Lower lobe of right lung (tissue), 2 donors: ENCODE measurements at regions not wholly inside any gene's neighbourhood (a gene's known extent, or its start where the extent isn't known, plus 50 kb on each side); places are given as distances from the start of the nearest gene placed in this dataset.

Experiments used
- ATAC-seq, 2 donors: fragments of 200-7000 bp; cut with Tn5 transposase; one replicate each; pipeline ENCODE4 v1.9.1; 2020 to 2022; ENCODE audit warnings: mild to moderate bottlenecking in 2 of 2, moderate library complexity in 2 of 2
- DNase-seq: peaks from one replicate; pipeline ENCODE4 v3.0.0-alpha.2; 2020
- H3K27ac ChIP-seq: fragments of 200-600 bp; one replicate; pipeline ENCODE4 v1.8.0; 2022
- H3K27me3 ChIP-seq: fragments of 200-600 bp; one replicate; pipeline ENCODE4 v1.8.0; 2022; ENCODE audit warnings: low read depth
- H3K36me3 ChIP-seq: fragments of 200-600 bp; one replicate; pipeline ENCODE4 v1.8.0; 2022; ENCODE audit warnings: mild to moderate bottlenecking
- H3K4me1 ChIP-seq: fragments of 200-600 bp; one replicate; pipeline ENCODE4 v1.8.0; 2022
- H3K4me3 ChIP-seq: fragments of 200-600 bp; one replicate; pipeline ENCODE4 v1.8.0; 2022; ENCODE audit warnings: mild to moderate bottlenecking
- H3K9me3 ChIP-seq: fragments of 200-600 bp; one replicate; pipeline ENCODE4 v1.8.0; 2022
- intact Hi-C: fragments of 100-400 bp; cut with DNase I; formaldehyde crosslinking; loops from one replicate; pipeline ENCODE4 v1.11.0; 2022
- TF ChIP-seq, protein P1 (sequence below): fragments of 200-600 bp; IDR thresholded peaks from one replicate; pipeline ENCODE4 v1.8.0; 2022; ENCODE audit warnings: antibody characterized with exemption, mild to moderate bottlenecking
- donor health status: DM: no; HTN: yes; CAD: no; lungs with severe emphysema.

DNA sequence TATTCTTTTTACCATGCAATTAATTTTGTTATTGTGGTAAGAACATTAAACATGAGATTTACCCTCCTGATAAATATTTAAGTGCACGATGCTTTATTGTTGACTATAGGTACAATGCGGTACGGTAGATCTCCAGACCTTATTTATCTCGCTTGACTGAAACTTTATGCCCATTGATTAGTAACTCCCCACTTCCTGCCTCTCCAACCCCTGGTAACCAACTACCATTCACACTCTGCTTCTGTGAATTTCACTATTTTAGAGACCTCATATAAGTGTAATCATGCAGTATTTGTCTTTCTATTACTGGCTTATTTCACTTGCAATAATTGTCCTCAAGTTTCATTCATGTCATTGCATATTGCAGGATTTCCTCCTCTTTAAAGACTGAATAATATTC, 195.7 kb upstream of the ID2 start:
- DNase-seq = no peak
- peaks cover 23% of the 10 kb centered on the region for H3K4me1 ChIP-seq
- no peaks in the 10 kb centered on the region for H3K36me3 ChIP-seq
- H3K27ac ChIP-seq = no peak overlapping the region
- H3K27me3 ChIP-seq = no peaks in the 10 kb centered on the region
- TF ChIP-seq, protein P1, sequence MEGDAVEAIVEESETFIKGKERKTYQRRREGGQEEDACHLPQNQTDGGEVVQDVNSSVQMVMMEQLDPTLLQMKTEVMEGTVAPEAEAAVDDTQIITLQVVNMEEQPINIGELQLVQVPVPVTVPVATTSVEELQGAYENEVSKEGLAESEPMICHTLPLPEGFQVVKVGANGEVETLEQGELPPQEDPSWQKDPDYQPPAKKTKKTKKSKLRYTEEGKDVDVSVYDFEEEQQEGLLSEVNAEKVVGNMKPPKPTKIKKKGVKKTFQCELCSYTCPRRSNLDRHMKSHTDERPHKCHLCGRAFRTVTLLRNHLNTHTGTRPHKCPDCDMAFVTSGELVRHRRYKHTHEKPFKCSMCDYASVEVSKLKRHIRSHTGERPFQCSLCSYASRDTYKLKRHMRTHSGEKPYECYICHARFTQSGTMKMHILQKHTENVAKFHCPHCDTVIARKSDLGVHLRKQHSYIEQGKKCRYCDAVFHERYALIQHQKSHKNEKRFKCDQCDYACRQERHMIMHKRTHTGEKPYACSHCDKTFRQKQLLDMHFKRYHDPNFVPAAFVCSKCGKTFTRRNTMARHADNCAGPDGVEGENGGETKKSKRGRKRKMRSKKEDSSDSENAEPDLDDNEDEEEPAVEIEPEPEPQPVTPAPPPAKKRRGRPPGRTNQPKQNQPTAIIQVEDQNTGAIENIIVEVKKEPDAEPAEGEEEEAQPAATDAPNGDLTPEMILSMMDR = no peak
- ATAC-seq = no peak
- intact Hi-C loops = no loop called here
- no peaks in the 10 kb centered on the region for H3K9me3 ChIP-seq
- no peak overlapping the region for H3K4me3 ChIP-seq

DNA sequence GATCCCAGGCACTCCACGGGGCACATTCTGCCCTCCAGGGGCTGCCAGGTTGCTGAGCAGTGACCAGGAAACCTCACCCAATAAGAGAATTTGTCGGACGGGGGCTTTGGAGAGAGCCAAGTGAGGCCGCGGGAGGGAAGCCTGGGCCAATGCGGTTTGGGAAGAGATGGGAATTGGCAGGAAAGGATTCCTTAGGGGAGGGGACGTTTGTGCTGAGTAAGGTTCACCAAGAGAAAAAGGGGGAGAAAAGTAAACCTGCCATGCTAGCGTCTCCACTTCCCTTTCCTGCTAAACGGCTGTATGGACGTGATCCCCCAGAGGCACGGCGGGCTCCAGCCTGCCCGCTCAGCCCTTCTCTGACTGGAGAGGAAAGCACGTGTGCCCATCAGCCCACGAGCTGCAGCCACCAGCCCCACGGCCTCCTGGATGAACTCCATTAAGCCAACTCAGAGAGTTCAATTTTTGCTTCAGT, 194.4 kb upstream of the ID2 start:
- no peaks in the 10 kb centered on the region for H3K9me3 ChIP-seq
- intact Hi-C loops = no loop called here
- no peaks in the 10 kb centered on the region for H3K27me3 ChIP-seq
- H3K36me3 ChIP-seq = no peaks in the 10 kb centered on the region
- ATAC-seq (peak in 1 of 2 donors; percentile 41), DNase-seq (no peak)
- H3K27ac ChIP-seq = peak overlapping the region; percentile 37
- peak overlapping the region; percentile 30 for H3K4me3 ChIP-seq
- H3K4me1 ChIP-seq = peaks cover 26% of the 10 kb centered on the region
- TF ChIP-seq, protein P1 = no peak

DNA sequence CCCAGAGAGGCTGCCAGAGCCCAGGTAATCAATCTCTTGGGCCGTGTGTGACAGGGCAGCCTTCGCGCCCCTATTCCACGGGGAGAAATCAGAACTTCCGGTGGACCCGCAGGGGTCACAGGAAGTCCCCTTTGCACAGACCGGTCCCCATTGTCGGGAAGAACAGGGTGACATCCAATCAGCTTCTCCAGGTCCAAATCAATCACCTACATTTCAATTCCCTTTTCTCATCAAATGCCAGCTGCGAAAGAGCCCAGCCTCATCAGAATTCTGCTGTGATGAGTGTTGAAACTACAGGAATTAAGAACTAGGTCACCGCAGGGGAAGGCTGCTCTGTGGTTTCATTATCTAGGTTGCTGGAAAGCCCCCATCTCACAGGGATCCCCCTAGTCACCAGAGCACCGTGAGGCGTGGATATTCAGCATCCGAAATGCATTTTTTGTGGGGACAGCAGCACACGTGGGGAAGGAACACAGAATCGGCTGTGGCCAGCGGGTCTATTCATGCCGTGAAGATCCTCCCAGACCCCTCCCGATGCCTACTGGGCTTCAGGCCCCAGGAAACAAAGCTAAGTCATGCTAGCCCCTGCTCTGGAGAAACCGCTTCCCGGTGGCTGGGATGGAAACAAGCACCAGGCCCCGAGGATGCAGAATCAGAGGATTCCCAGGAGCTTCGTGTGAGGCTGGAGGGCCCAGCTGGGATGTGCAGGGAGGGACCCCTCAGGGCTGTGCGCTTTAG, 193.7 kb upstream of the ID2 start:
- Histone ChIP-seq H3K4me3 (peak overlapping the region; percentile 30), H3K36me3 (no peaks in the 10 kb centered on the region), H3K4me1 (peaks cover 30% of the 10 kb centered on the region), H3K27me3 (no peaks in the 10 kb centered on the region), H3K27ac (peak overlapping the region; percentile 38), H3K9me3 (no peaks in the 10 kb centered on the region)
- TF ChIP-seq, protein P1 = no peak
- intact Hi-C loops = no loop called here
- DNase-seq = no peak
- ATAC-seq = peak; percentile 35

DNA sequence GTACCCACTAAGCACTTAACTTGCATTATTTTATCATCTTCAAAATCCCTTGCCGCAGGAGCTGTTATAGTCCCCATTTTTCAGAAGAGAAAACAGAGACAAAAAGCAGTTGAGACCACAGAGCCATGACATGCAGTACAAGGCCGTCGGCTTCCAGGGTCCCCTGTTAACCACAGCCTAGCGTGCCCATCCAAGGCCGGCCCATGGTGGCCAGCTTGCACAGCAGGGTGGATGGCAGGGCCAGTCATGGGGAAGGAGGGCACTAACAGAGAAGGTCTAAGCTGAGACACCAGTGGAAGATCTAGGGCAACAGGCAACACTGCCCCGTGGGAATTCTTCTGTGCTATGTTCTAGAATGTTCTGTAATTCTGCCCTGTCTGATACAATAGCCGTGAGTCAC, 192.6 kb upstream of the ID2 start:
- Histone ChIP-seq H3K27me3 (no peaks in the 10 kb centered on the region), H3K4me3 (no peak overlapping the region), H3K36me3 (no peaks in the 10 kb centered on the region), H3K9me3 (no peaks in the 10 kb centered on the region), H3K27ac (peak overlapping the region; percentile 38), H3K4me1 (peaks cover 34% of the 10 kb centered on the region)
- TF ChIP-seq, protein P1 = no peak
- DNase-seq (no peak), ATAC-seq (peak in 1 of 2 donors; percentile 17)
- intact Hi-C loops = no loop called here

DNA sequence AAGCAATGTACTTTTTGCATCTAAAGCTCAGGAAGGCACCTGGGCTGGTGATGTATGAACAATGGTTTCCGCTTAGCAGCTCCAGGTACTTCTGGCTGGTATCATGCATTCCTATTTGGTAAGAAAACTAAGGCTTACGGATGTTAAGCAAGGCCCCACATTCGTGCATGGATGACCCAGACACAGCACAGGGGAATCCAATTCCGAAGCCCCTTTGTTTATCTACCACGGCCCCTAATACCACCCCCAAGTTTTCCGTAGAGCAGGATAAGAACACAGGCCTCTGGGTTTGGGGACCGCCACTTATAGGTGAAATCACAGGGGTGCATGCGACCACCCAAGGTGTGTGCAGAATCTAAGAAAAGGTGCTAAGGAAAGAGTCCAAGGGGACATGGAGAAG, 192.1 kb upstream of the ID2 start:
- no peak overlapping the region for H3K27ac ChIP-seq
- H3K4me3 ChIP-seq = no peak overlapping the region
- intact Hi-C loops = no loop called here
- no peaks in the 10 kb centered on the region for H3K27me3 ChIP-seq
- H3K9me3 ChIP-seq = no peaks in the 10 kb centered on the region
- no peak for ATAC-seq
- H3K36me3 ChIP-seq = no peaks in the 10 kb centered on the region
- no peak for DNase-seq
- TF ChIP-seq, protein P1 = no peak
- peaks cover 34% of the 10 kb centered on the region for H3K4me1 ChIP-seq
